ENCODE measurements at regions not wholly inside any gene's neighbourhood (a gene's known extent, or its start where the extent isn't known, plus 50 kb on each side); places are given as distances from the start of the nearest gene placed in this dataset.

DNA sequence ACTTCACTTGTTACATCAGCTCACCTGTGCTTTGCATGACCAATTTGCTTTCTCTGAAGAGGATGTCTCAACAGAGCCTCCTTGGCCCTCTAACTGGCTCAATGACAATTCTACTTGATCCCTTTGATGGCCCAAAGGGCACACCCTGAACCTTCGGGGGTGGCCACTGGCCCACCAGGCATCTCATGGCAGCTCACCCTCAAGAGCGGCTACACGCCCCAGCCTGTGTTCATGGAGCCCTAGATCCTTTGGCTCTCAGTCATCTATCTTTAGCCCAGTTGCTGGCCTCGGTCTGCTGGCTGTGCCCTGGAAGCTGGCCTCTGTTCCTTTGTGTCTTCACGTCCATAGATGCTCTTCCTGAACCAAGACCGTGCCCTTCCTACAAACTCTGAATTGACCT is 476.7 kb downstream of the NPHP4 start:
- Mint-ChIP-seq H3K27me3 (ENCODE audit: insufficient read depth) (peaks cover 5% of the 10 kb centered on the region), H3K27ac (no peak overlapping the region), H3K9me3 (peaks cover 4% of the 10 kb centered on the region; the same call in 1 of the 2 replicates), H3K4me1 (ENCODE audit: low read depth) (no peaks in the 10 kb centered on the region), H3K4me3 (no peak overlapping the region), H3K36me3 (ENCODE audit: low read depth) (no peaks in the 10 kb centered on the region)
- no peak for DNase-seq
- TF ChIP-seq, protein P1, sequence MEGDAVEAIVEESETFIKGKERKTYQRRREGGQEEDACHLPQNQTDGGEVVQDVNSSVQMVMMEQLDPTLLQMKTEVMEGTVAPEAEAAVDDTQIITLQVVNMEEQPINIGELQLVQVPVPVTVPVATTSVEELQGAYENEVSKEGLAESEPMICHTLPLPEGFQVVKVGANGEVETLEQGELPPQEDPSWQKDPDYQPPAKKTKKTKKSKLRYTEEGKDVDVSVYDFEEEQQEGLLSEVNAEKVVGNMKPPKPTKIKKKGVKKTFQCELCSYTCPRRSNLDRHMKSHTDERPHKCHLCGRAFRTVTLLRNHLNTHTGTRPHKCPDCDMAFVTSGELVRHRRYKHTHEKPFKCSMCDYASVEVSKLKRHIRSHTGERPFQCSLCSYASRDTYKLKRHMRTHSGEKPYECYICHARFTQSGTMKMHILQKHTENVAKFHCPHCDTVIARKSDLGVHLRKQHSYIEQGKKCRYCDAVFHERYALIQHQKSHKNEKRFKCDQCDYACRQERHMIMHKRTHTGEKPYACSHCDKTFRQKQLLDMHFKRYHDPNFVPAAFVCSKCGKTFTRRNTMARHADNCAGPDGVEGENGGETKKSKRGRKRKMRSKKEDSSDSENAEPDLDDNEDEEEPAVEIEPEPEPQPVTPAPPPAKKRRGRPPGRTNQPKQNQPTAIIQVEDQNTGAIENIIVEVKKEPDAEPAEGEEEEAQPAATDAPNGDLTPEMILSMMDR (IDR thresholded peaks at IDR 0.05): no peak

DNA sequence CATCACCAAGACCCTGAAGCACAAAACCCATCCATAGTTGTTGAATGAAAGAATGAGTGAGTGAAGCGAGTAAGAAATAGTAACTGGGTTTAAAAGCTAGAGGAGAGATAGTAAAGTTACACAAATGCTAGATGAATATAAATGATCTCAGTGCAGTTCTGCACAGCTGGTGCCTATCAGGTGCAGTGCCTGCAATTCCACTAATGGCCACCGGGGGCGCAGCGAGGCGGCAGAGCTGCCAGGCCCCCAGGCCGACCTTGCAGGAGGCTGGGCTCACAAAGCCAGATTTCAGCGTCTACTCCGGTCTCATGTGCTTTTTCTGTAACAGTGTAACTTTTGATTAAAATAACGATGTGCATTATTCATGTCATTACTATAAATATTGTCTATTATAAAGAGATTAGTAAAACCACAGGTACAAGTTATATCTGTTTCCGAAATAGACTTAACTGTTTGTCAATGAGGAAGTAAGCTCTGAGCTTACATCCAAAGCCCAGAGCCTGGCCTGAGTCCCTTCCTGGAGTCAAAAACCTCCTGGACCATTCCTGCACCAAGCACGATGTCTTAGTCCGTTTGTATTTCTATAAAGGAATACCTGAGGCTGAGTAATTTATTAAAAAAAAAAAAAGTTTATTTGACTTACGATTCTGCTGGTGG is 477.6 kb downstream of the NPHP4 start:
- peak; percentile 27 for DNase-seq
- TF ChIP-seq, protein P1 (IDR thresholded peaks at IDR 0.05): peak; percentile 100
- Mint-ChIP-seq H3K27me3 (ENCODE audit: insufficient read depth) (peaks cover 5% of the 10 kb centered on the region), H3K4me3 (no peak overlapping the region), H3K36me3 (ENCODE audit: low read depth) (no peaks in the 10 kb centered on the region), H3K27ac (no peak overlapping the region), H3K9me3 (no peaks in the 10 kb centered on the region), H3K4me1 (ENCODE audit: low read depth) (no peaks in the 10 kb centered on the region)

DNA sequence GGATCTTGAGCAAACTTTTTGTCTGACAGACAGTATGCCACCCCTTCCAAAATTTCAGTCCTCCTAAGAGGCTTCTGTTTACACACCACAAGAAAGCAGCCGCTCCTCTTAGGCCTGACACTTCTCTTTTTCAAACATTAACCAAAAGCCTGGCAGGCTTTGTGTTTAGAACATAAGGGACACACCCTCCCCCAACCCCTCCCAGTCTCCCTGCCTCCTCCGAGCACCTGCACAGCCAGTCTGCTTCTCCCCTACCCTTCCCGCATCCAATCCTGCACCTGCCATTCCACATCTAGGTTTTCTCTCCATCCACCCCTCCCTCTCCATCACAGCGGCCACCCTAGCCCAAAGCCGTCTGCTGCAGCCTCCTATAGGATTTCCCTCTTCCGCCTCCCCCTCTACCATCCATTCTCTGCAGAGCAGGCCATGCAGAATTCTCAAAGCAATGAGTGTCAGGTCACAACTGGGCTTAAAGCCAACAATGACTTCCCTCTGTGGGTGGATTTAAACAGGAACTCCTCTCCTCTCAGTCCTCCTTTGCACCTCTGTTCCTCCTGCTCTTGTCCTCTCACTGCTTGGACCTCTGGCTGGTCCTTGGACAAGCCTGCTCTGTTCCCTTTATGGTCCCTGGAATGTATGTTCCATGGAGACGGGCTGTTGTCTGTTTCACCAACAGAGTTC is 478.2 kb downstream of the NPHP4 start:
- no peaks in the 10 kb centered on the region for H3K4me1 Mint-ChIP-seq (ENCODE audit: low read depth)
- TF ChIP-seq, protein P1 (IDR thresholded peaks at IDR 0.05): no peak
- H3K9me3 Mint-ChIP-seq: no peaks in the 10 kb centered on the region
- no peaks in the 10 kb centered on the region for H3K36me3 Mint-ChIP-seq (ENCODE audit: low read depth)
- peaks cover 5% of the 10 kb centered on the region for H3K27me3 Mint-ChIP-seq (ENCODE audit: insufficient read depth)
- DNase-seq: no peak
- no peak overlapping the region for H3K4me3 Mint-ChIP-seq
- H3K27ac Mint-ChIP-seq: no peak overlapping the region

DNA sequence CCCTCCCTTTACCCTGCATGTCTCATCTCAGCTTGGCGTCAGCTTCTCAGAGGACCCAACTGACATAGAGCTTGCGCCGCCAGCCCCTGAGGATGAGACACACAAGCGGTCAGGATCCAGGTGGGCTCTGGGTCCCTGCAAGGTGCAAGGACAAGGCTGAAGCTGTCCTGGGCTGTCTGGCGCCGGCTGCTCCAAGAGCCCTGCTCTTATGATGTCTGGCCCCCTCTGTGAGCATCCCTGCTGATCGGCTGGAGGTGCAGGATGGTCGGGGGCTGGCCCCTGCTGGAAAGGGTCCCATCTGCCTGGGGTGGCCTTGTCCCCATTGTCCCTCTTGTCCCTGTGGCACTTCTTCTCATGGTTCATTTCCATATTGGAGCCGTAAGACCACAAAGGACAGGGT is 479.0 kb downstream of the NPHP4 start:
- Mint-ChIP-seq H3K4me1 (ENCODE audit: low read depth) (no peaks in the 10 kb centered on the region), H3K4me3 (no peak overlapping the region), H3K9me3 (no peaks in the 10 kb centered on the region), H3K36me3 (ENCODE audit: low read depth) (no peaks in the 10 kb centered on the region), H3K27ac (no peak overlapping the region), H3K27me3 (ENCODE audit: insufficient read depth) (peaks cover 5% of the 10 kb centered on the region)
- TF ChIP-seq, protein P1 (IDR thresholded peaks at IDR 0.05): no peak
- no peak for DNase-seq

DNA sequence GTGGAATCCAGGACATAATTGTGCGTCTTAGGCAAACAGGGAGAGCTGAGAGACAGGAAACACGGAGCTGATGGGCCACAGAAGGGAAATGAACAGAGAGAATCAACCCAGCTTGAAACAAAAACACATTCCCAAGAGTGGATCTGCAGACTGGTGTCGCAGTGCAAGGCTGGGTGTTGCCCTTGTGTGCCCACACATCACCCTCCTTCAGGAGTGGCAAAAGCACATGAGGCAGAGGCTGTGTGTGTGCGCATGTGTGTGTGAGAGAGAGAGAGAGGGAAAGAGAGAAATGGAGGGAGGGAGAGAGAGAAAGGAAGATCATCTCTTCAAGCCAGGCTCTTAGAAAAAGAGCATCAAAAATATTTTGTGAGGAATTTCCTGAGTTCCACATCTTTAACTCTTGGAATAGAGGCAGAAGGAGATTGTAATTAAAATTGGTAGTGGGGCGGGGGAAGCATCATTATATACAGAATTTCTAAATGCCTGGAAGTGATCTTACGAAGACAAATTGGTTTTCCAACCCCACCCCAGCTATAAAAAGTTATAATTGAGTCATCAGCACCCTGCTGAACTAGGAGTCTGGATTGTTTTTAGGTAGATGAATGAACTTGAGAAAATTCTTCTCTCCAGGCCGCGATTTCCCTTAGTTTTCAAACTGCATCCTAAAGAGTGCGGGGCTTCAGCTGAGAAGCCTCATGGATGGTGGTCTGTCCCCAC is 480.7 kb downstream of the NPHP4 start:
- Mint-ChIP-seq H3K27me3 (ENCODE audit: insufficient read depth) (peaks cover 5% of the 10 kb centered on the region), H3K4me3 (no peak overlapping the region), H3K4me1 (ENCODE audit: low read depth) (no peaks in the 10 kb centered on the region), H3K9me3 (no peaks in the 10 kb centered on the region), H3K27ac (no peak overlapping the region), H3K36me3 (ENCODE audit: low read depth) (no peaks in the 10 kb centered on the region)
- TF ChIP-seq, protein P1 (IDR thresholded peaks at IDR 0.05): no peak
- no peak for DNase-seq
